H9 (cell line): ENCODE measurements at regions not wholly inside any gene's neighbourhood (a gene's known extent, or its start where the extent isn't known, plus 50 kb on each side); places are given as distances from the start of the nearest gene placed in this dataset.

Source experiments
- DNase-seq: peaks from one replicate; pipeline ENCODE4 v3.0.0-alpha.2; 2017
- H2AFZ ChIP-seq: one replicate; pipeline ENCODE4 v1.6.1; 2013; ENCODE audit warnings: mild to moderate bottlenecking, low read length, control low read depth, moderate library complexity
- H2AK5ac ChIP-seq: 2 replicates; pipeline ENCODE4 v1.6.1; 2013; ENCODE audit warnings: low read length, control low read depth, mixed read lengths; ENCODE audit not compliant: insufficient read length
- H2BK120ac ChIP-seq: one replicate; pipeline ENCODE4 v1.6.1; 2013; ENCODE audit warnings: low read depth, mild to moderate bottlenecking, low read length, control low read depth, inconsistent platforms; ENCODE audit not compliant: poor library complexity, severe bottlenecking
- H2BK12ac ChIP-seq: 2 replicates; pipeline ENCODE4 v1.6.1; 2013; ENCODE audit warnings: low read length, control low read depth, mixed read lengths, low read depth; ENCODE audit not compliant: insufficient read length
- H2BK15ac ChIP-seq: 2 replicates; pipeline ENCODE4 v1.6.1; 2013; ENCODE audit warnings: low read depth, low read length, control low read depth
- H2BK20ac ChIP-seq: one replicate; pipeline ENCODE4 v1.6.1; 2013; ENCODE audit warnings: low read depth, mild to moderate bottlenecking, low read length, control low read depth, inconsistent platforms; ENCODE audit not compliant: poor library complexity, severe bottlenecking
- H2BK5ac ChIP-seq: 2 replicates; pipeline ENCODE4 v1.6.1; 2013; ENCODE audit warnings: low read length, control low read depth, mixed read lengths; ENCODE audit not compliant: insufficient read length
- H3K14ac ChIP-seq: 2 replicates; pipeline ENCODE4 v1.6.1; 2013; ENCODE audit warnings: low read length, control low read depth; ENCODE audit not compliant: insufficient read depth
- H3K18ac ChIP-seq: 2 replicates; pipeline ENCODE4 v1.6.1; 2013; ENCODE audit warnings: low read depth, mild to moderate bottlenecking, mixed read lengths, low read length, control low read depth; ENCODE audit not compliant: insufficient read length
- H3K23ac ChIP-seq: 2 replicates; pipeline ENCODE4 v1.6.1; 2013; ENCODE audit warnings: low read length, control low read depth, mixed read lengths, low read depth; ENCODE audit not compliant: insufficient read length
- H3K23me2 ChIP-seq: 2 replicates; pipeline ENCODE4 v1.6.1; 2013; ENCODE audit warnings: low read depth, mild to moderate bottlenecking, mixed read lengths, low read length, control low read depth; ENCODE audit not compliant: insufficient read length, poor library complexity, severe bottlenecking
- H3K27ac ChIP-seq: 2 replicates; pipeline ENCODE4 v1.5.1; 2013; ENCODE audit warnings: low read length, control low read depth, mixed read lengths, low read depth; ENCODE audit not compliant: insufficient read length
- H3K27me3 ChIP-seq: 2 replicates; pipeline ENCODE4 v1.6.1; 2013; ENCODE audit warnings: low read length, control low read depth, inconsistent platforms; ENCODE audit not compliant: insufficient read depth
- H3K4ac ChIP-seq: 2 replicates; pipeline ENCODE4 v1.6.1; 2013; ENCODE audit warnings: low read depth, mild to moderate bottlenecking, control low read depth, inconsistent platforms, low read length, moderate library complexity
- H3K4me1 ChIP-seq: 2 replicates; pipeline ENCODE4 v1.6.1; 2013; ENCODE audit warnings: low read length, control low read depth, inconsistent platforms; ENCODE audit not compliant: insufficient read depth
- H3K4me2 ChIP-seq: 2 replicates; pipeline ENCODE4 v1.6.1; 2013; ENCODE audit warnings: low read length, control low read depth, mixed read lengths; ENCODE audit not compliant: insufficient read length, insufficient read depth
- H3K56ac ChIP-seq: 2 replicates; pipeline ENCODE4 v1.6.1; 2013; ENCODE audit warnings: low read depth, mild to moderate bottlenecking, mixed read lengths, low read length, control low read depth; ENCODE audit not compliant: insufficient read length
- H3K79me1 ChIP-seq: 2 replicates; pipeline ENCODE4 v1.6.1; 2013; ENCODE audit warnings: low read depth, mild to moderate bottlenecking, moderate library complexity, low read length, control low read depth, inconsistent platforms; ENCODE audit not compliant: insufficient read depth, poor library complexity, severe bottlenecking
- H3K79me2 ChIP-seq: 2 replicates; pipeline ENCODE4 v1.6.1; 2013; ENCODE audit warnings: low read length, control low read depth, inconsistent platforms; ENCODE audit not compliant: insufficient read depth
- H3K9ac ChIP-seq: 2 replicates; pipeline ENCODE4 v1.6.1; 2013; ENCODE audit warnings: low read length, control low read depth, mixed read lengths; ENCODE audit not compliant: insufficient read length; ENCODE audit errors: extremely low read depth
- H3K9me3 ChIP-seq: one replicate; pipeline ENCODE4 v1.6.1; 2013; ENCODE audit warnings: low read depth, low read length, inconsistent platforms; ENCODE audit not compliant: control insufficient read depth
- H3T11ph ChIP-seq: one replicate; pipeline ENCODE4 v1.6.1; 2013; ENCODE audit warnings: mild to moderate bottlenecking, low read length, control low read depth, inconsistent platforms
- H4K20me1 ChIP-seq: one replicate; pipeline ENCODE4 v1.6.1; 2013; ENCODE audit not compliant: control insufficient read depth, insufficient read length, insufficient read depth
- H4K5ac ChIP-seq: 2 replicates; pipeline ENCODE4 v1.6.1; 2013; ENCODE audit warnings: low read depth, mild to moderate bottlenecking, mixed read lengths, low read length, control low read depth; ENCODE audit not compliant: insufficient read length
- H4K8ac ChIP-seq: replicated peaks from 2 replicates; pipeline ENCODE4 v1.6.1; 2013; ENCODE audit warnings: low read length, control low read depth, mixed read lengths, low read depth; ENCODE audit not compliant: insufficient read length
- H4K91ac ChIP-seq: 2 replicates; pipeline ENCODE4 v1.6.1; 2013; ENCODE audit warnings: low read depth, mild to moderate bottlenecking, moderate library complexity, mixed read lengths, low read length, control low read depth; ENCODE audit not compliant: insufficient read length
- H3K27ac Mint-ChIP-seq, 3 experiments: 2 replicates in 2 of 3; 3 replicates in 1 of 3; pipeline ENCODE4 v1.8.0; 2020 to 2021; ENCODE audit warnings: mixed read lengths in 3 of 3, mild to moderate bottlenecking in 1 of 3, moderate library complexity in 1 of 3
- H3K27me3 Mint-ChIP-seq: 2 replicates; pipeline ENCODE4 v1.8.0; 2021; ENCODE audit warnings: low read depth, mild to moderate bottlenecking, moderate library complexity, mixed read lengths
- H3K36me3 Mint-ChIP-seq, 3 experiments: 2 replicates in 2 of 3; 3 replicates in 1 of 3; pipeline ENCODE4 v1.8.0; 2020 to 2021; ENCODE audit warnings: low read depth in 3 of 3, mixed read lengths in 3 of 3; ENCODE audit not compliant: insufficient read depth in 1 of 3
- H3K4me1 Mint-ChIP-seq, 2 experiments: 2 replicates each; pipeline ENCODE4 v1.8.0; 2020; ENCODE audit warnings: mixed read lengths in 2 of 2
- H3K4me3 Mint-ChIP-seq, 2 experiments: 2 replicates in 1 of 2; 3 replicates in 1 of 2; pipeline ENCODE4 v1.8.0; 2020 to 2021; ENCODE audit warnings: mild to moderate bottlenecking in 2 of 2, mixed read lengths in 2 of 2, moderate library complexity in 1 of 2
- H3K9me3 Mint-ChIP-seq, 2 experiments: 2 replicates in 1 of 2; 3 replicates in 1 of 2; pipeline ENCODE4 v1.8.0; 2020; ENCODE audit warnings: mild to moderate bottlenecking in 2 of 2, mixed read lengths in 2 of 2, moderate library complexity in 1 of 2
- WGBS: extraction: QIAGEN DNeasy Blood & Tissue Kit; methylation state at CpG from one replicate; pipeline ENCODE4 v1.1.7; 2013; ENCODE audit warnings: missing lambda C conversion rate, low lambda C conversion rate, mixed read lengths; ENCODE audit not compliant: insufficient read length; ENCODE audit errors: extremely low coverage; 5-methylcytosine and 5-hydroxymethylcytosine counted together
- TF ChIP-seq, protein P1 (sequence below): fragments of 200-600 bp; sonication (generic); conservative IDR thresholded peaks from 3 replicates; pipeline ENCODE4 v1.8.0; 2021; ENCODE audit warnings: antibody characterized with exemption, mild to moderate bottlenecking

DNA sequence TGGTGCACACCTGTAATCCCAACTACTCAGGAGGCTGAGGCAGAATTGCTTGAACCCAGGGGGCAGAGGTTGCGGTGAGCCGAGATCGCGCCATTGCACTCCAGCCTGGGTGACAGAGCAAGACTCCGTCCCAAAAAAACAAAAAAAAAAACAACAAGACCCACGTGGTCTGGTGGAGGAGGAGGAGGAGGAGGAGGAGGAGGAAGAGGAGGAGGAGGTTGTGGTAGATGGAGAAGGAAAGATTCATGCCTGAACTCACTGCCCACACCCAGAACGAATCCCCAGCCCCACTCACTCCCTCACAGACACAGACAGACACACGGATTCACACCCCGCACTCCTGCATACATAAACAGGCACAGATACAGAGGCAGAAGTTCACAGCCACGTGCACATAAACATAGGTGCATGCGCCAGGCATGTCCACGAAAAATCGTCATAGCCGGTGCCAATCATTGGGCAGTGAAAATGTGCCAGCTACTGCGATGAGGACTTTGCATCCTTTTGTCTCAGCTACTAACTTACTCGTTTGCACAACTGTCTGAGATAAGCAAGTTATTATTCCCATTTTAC is 138.5 kb downstream of the WSCD1 start:
- Mint-ChIP-seq H3K4me3 (no peak overlapping the region), H3K36me3 (no peaks in the 10 kb centered on the region), H3K27ac (no peak overlapping the region), H3K27me3 (no peaks in the 10 kb centered on the region; the same call in none of the 2 replicates), H3K4me1 (peaks cover 4% of the 10 kb centered on the region in 2 experiments; a peak in 3 of 4 replicates), H3K9me3 (no peaks in the 10 kb centered on the region; a peak in 1 of 5 replicates)
- Histone ChIP-seq H3K18ac (no peak overlapping the region), H2BK5ac (no peak overlapping the region), H3K23ac (no peak overlapping the region), H3K27ac (no peak overlapping the region), H3K4me2 (no peak overlapping the region), H2BK120ac (no peak overlapping the region), H2BK20ac (no peak overlapping the region), H4K20me1 (no peaks in the 10 kb centered on the region), H3K4ac (no peak overlapping the region), H3K27me3 (no peaks in the 10 kb centered on the region), H4K91ac (no peak overlapping the region), H3K79me1 (no peaks in the 10 kb centered on the region), H4K8ac (no peak overlapping the region), H2AK5ac (no peak overlapping the region), H3K79me2 (no peaks in the 10 kb centered on the region), H2BK15ac (no peak overlapping the region), H3K14ac (no peak overlapping the region), H3T11ph (no peak overlapping the region), H3K9me3 (no peaks in the 10 kb centered on the region), H3K56ac (no peak overlapping the region), H3K4me1 (no peaks in the 10 kb centered on the region; the same call in 1 of the 2 replicates), H4K5ac (no peak overlapping the region), H2AFZ (no peak overlapping the region), H2BK12ac (no peak overlapping the region), H3K9ac (no peak overlapping the region), H3K23me2 (no peaks in the 10 kb centered on the region)
- DNase-seq: no peak
- TF ChIP-seq, protein P1, sequence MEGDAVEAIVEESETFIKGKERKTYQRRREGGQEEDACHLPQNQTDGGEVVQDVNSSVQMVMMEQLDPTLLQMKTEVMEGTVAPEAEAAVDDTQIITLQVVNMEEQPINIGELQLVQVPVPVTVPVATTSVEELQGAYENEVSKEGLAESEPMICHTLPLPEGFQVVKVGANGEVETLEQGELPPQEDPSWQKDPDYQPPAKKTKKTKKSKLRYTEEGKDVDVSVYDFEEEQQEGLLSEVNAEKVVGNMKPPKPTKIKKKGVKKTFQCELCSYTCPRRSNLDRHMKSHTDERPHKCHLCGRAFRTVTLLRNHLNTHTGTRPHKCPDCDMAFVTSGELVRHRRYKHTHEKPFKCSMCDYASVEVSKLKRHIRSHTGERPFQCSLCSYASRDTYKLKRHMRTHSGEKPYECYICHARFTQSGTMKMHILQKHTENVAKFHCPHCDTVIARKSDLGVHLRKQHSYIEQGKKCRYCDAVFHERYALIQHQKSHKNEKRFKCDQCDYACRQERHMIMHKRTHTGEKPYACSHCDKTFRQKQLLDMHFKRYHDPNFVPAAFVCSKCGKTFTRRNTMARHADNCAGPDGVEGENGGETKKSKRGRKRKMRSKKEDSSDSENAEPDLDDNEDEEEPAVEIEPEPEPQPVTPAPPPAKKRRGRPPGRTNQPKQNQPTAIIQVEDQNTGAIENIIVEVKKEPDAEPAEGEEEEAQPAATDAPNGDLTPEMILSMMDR: no peak
- no CpG with 5 or more reads among the region's 16 CpGs for WGBS
